Calu3 (cell line): ENCODE measurements at regions not wholly inside any gene's neighbourhood (a gene's known extent, or its start where the extent isn't known, plus 50 kb on each side); places are given as distances from the start of the nearest gene placed in this dataset.

ENCODE experiments used
- BruUV-seq: library from RNA; stranded (reverse); fragments of 400-500 nt; replicated peaks from 2 replicates; lab custom pipeline; 2021; lab: Mats Ljungman, UMichigan
- CTCF ChIA-PET: fragments of 300-600 bp; sonication (Branson Sonifier 250); formaldehyde crosslinking; loops from one replicate; lab custom pipeline; 2022; ENCODE audit warnings: antibody characterized with exemption; lab: Charles Lee
- DNase-seq: peaks from one replicate; pipeline ENCODE4 v3.0.0; 2022
- H3K27ac Mint-ChIP-seq: one replicate; pipeline ENCODE4 v1.8.0; 2022; ENCODE audit warnings: mixed read lengths; ENCODE audit not compliant: unreplicated experiment
- H3K27me3 Mint-ChIP-seq: one replicate; pipeline ENCODE4 v1.8.0; 2022; ENCODE audit warnings: mixed read lengths; ENCODE audit not compliant: unreplicated experiment
- H3K36me3 Mint-ChIP-seq: one replicate; pipeline ENCODE4 v1.8.0; 2022; ENCODE audit warnings: mild to moderate bottlenecking, moderate library complexity, mixed read lengths; ENCODE audit not compliant: insufficient read depth, unreplicated experiment
- H3K4me1 Mint-ChIP-seq: one replicate; pipeline ENCODE4 v1.8.0; 2022; ENCODE audit warnings: mild to moderate bottlenecking, low read depth, mixed read lengths; ENCODE audit not compliant: unreplicated experiment
- H3K4me3 Mint-ChIP-seq: one replicate; pipeline ENCODE4 v1.8.0; 2022; ENCODE audit warnings: mild to moderate bottlenecking, low read depth, moderate library complexity, mixed read lengths; ENCODE audit not compliant: unreplicated experiment
- H3K9me3 Mint-ChIP-seq: one replicate; pipeline ENCODE4 v1.8.0; 2022; ENCODE audit warnings: low read depth, mixed read lengths; ENCODE audit not compliant: unreplicated experiment
- CTCF ChIP-seq: fragments of 200-600 bp; IDR thresholded peaks from one replicate; pipeline ENCODE4 v1.8.0; 2022; ENCODE audit warnings: antibody characterized with exemption; ENCODE audit not compliant: unreplicated experiment
- intact Hi-C: fragments of 100-400 bp; cut with micrococcal nuclease; formaldehyde crosslinking; loops from one replicate; pipeline ENCODE4 v1.10.0; 2022; ENCODE audit not compliant: unreplicated experiment

- Mint-ChIP-seq H3K36me3 (no peaks in the 10 kb centered on the region), H3K27ac (no peak overlapping the region), H3K4me3 (no peak overlapping the region), H3K27me3 (no peaks in the 10 kb centered on the region), H3K4me1 (no peaks in the 10 kb centered on the region), H3K9me3 (peaks cover 9% of the 10 kb centered on the region)
- no peak for TF ChIP-seq CTCF
- CTCF ChIA-PET, result no interaction called here
- BruUV-seq, result no TSS peak
- intact Hi-C loops, result no loop called here
- no peak for DNase-seq
These were observed 116.0 kb upstream of the TMEM18 start for GRCh38 chr2:793236-793635.

- Mint-ChIP-seq H3K9me3 (peaks cover 13% of the 10 kb centered on the region), H3K4me1 (no peaks in the 10 kb centered on the region), H3K27ac (no peak overlapping the region), H3K27me3 (no peaks in the 10 kb centered on the region), H3K36me3 (no peaks in the 10 kb centered on the region), H3K4me3 (no peak overlapping the region)
- CTCF ChIA-PET, result no interaction called here
- BruUV-seq, result no TSS peak
- no peak for TF ChIP-seq CTCF
- DNase-seq, result no peak
- intact Hi-C loops, result no loop called here
These were observed 115.5 kb upstream of the TMEM18 start for GRCh38 chr2:792687-793086.

- Mint-ChIP-seq H3K27me3 (no peaks in the 10 kb centered on the region), H3K27ac (no peak overlapping the region), H3K36me3 (no peaks in the 10 kb centered on the region), H3K4me3 (no peak overlapping the region), H3K4me1 (no peaks in the 10 kb centered on the region), H3K9me3 (peaks cover 14% of the 10 kb centered on the region)
- no peak for DNase-seq
- intact Hi-C loops, result no loop called here
- TF ChIP-seq CTCF, result no peak
- no TSS peak for BruUV-seq
- CTCF ChIA-PET, result no interaction called here
These were observed 113.5 kb upstream of the TMEM18 start for GRCh38 chr2:790634-791245.

- TF ChIP-seq CTCF, result no peak
- DNase-seq, result no peak
- Mint-ChIP-seq H3K27me3 (no peaks in the 10 kb centered on the region), H3K4me1 (no peaks in the 10 kb centered on the region), H3K36me3 (no peaks in the 10 kb centered on the region), H3K9me3 (peaks cover 12% of the 10 kb centered on the region), H3K27ac (no peak overlapping the region), H3K4me3 (no peak overlapping the region)
- CTCF ChIA-PET, result no interaction called here
- intact Hi-C loops, result no loop called here
- no TSS peak for BruUV-seq
These were observed 112.9 kb upstream of the TMEM18 start for GRCh38 chr2:790081-790480.
